Testis (tissue), 2 donors: ENCODE measurements at regions not wholly inside any gene's neighbourhood (a gene's known extent, or its start where the extent isn't known, plus 50 kb on each side); places are given as distances from the start of the nearest gene placed in this dataset.

Source experiments
- DNase-seq: peaks from one replicate; pipeline ENCODE4 v3.0.0-alpha.2; 2019
- H3K27ac ChIP-seq, 2 donors: fragments of 200-600 bp; sonication (generic); one replicate each; pipeline ENCODE4 v1.5.1; 2019
- H3K27me3 ChIP-seq: fragments of 200-600 bp; sonication (generic); one replicate; pipeline ENCODE4 v1.5.1; 2019
- H3K36me3 ChIP-seq: fragments of 200-600 bp; sonication (generic); one replicate; pipeline ENCODE4 v1.5.1; 2017; ENCODE audit warnings: low read depth; ENCODE audit errors: missing control alignments
- H3K4me1 ChIP-seq: fragments of 200-600 bp; sonication (generic); one replicate; pipeline ENCODE4 v1.5.1; 2019
- H3K4me3 ChIP-seq, 2 donors: fragments of 200-600 bp; sonication (generic); one replicate each; pipeline ENCODE4 v1.5.1; 2017 to 2019
- H3K9me3 ChIP-seq: fragments of 200-600 bp; sonication (generic); one replicate; pipeline ENCODE4 v1.5.1; 2017
- CTCF ChIP-seq, 3 experiments: fragments of 450-650 bp in 2 of 3; fragments of 200-600 bp in 1 of 3; sonication (generic) in 1 of 3; IDR thresholded peaks; one replicate each; pipeline ENCODE4 v1.5.1; 2016 to 2019; ENCODE audit warnings: antibody characterized with exemption in 3 of 3, mild to moderate bottlenecking in 2 of 3, moderate library complexity in 1 of 3
- POLR2A ChIP-seq: fragments of 450-650 bp; IDR thresholded peaks from one replicate; pipeline ENCODE4 v1.6.1; 2017; ENCODE audit warnings: antibody characterized with exemption, mild to moderate bottlenecking, moderate library complexity
- WGBS, 2 donors: methylation state at CpG; one replicate each; pipeline ENCODE4 v1.1.5; 2018; 5-methylcytosine and 5-hydroxymethylcytosine counted together
- intact Hi-C: fragments of 100-400 bp; cut with DNase I; formaldehyde crosslinking; loops from one replicate; pipeline ENCODE4 v1.15.1; 2023; ENCODE audit warnings: low total_unique reads

- TF ChIP-seq CTCF (IDR thresholded peaks at IDR 0.05) = no peak
- TF ChIP-seq POLR2A = no peak
- H3K9me3 ChIP-seq = no peaks in the 10 kb centered on the region
- no peaks in the 10 kb centered on the region for H3K36me3 ChIP-seq
- 74 to 82% methylated on average over 7 of the region's 7 CpGs for WGBS, 2 donors
- intact Hi-C loops = no loop called here
- no peaks in the 10 kb centered on the region for H3K27me3 ChIP-seq
- H3K4me3 ChIP-seq = no peak overlapping the region
- no peaks in the 10 kb centered on the region for H3K4me1 ChIP-seq
- no peak overlapping the region for H3K27ac ChIP-seq
- no peak for DNase-seq
Observed at GRCh38 chr1:38534473-38534823, 325.1 kb downstream of the RRAGC start.

GRCh38 chr1:38533772-38534472 lies 325.6 kb downstream of the RRAGC start:
- H3K4me3 ChIP-seq = no peak overlapping the region
- DNase-seq = no peak
- no peaks in the 10 kb centered on the region for H3K36me3 ChIP-seq
- no peaks in the 10 kb centered on the region for H3K27me3 ChIP-seq
- intact Hi-C loops = no loop called here
- 69 to 75% methylated on average over 5 of the region's 5 CpGs for WGBS, 2 donors
- H3K4me1 ChIP-seq = no peaks in the 10 kb centered on the region
- no peak overlapping the region for H3K27ac ChIP-seq
- H3K9me3 ChIP-seq = no peaks in the 10 kb centered on the region
- TF ChIP-seq POLR2A = no peak
- no peak for TF ChIP-seq CTCF (IDR thresholded peaks at IDR 0.05)

GRCh38 chr1:38530957-38531356 lies 328.6 kb downstream of the RRAGC start:
- Histone ChIP-seq H3K4me1 (no peaks in the 10 kb centered on the region), H3K4me3 (no peak overlapping the region), H3K27ac (no peak overlapping the region), H3K27me3 (no peaks in the 10 kb centered on the region), H3K9me3 (no peaks in the 10 kb centered on the region), H3K36me3 (no peaks in the 10 kb centered on the region)
- 93% methylated on average over 3 of the region's 3 CpGs for WGBS, 2 donors
- DNase-seq = no peak
- TF ChIP-seq CTCF (IDR thresholded peaks at IDR 0.05) = no peak
- no peak for TF ChIP-seq POLR2A
- intact Hi-C loops = no loop called here

DNA sequence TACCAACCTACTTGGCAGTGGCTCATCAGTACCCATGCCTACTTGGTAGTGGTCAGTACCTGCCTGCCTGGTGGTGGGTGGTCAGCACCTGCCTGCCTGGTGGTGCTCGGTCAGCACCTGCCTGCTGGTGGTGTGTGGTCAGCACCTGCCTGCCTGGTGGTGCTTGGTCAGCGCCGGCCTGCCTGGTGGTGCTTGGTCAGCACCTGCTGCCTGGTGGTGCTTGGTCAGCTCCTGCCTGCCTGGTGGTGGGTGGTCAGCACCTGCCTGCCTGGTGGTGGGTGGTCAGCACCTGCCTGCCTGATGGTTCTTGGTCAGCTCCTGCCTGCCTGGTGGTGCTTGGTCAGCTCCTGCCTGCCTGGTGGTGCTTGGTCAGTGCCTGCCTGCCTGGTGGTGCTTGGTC lies 329.6 kb downstream of the RRAGC start:
- Histone ChIP-seq H3K4me1 (no peaks in the 10 kb centered on the region), H3K27ac (no peak overlapping the region), H3K27me3 (no peaks in the 10 kb centered on the region), H3K4me3 (no peak overlapping the region), H3K36me3 (no peaks in the 10 kb centered on the region), H3K9me3 (no peaks in the 10 kb centered on the region)
- intact Hi-C loops = no loop called here
- WGBS, 2 donors = 89 to 92% methylated on average over 3 of the region's 3 CpGs
- TF ChIP-seq POLR2A (no peak), CTCF (IDR thresholded peaks at IDR 0.05) (no peak)
- DNase-seq = no peak

GRCh38 chr1:38529391-38529790 lies 330.2 kb downstream of the RRAGC start:
- H3K27me3 ChIP-seq = no peaks in the 10 kb centered on the region
- TF ChIP-seq CTCF (IDR thresholded peaks at IDR 0.05) = no peak
- no peak for TF ChIP-seq POLR2A
- intact Hi-C loops = no loop called here
- H3K36me3 ChIP-seq = no peaks in the 10 kb centered on the region
- H3K4me1 ChIP-seq = no peaks in the 10 kb centered on the region
- whole genome bisulfite sequencing, 2 donors = 58 to 59% methylated on average over 6 to 7 of the region's 7 CpGs
- H3K4me3 ChIP-seq = no peak overlapping the region
- DNase-seq = no peak
- H3K27ac ChIP-seq = no peak overlapping the region
- H3K9me3 ChIP-seq = no peaks in the 10 kb centered on the region
